ENCODE measurements at regions not wholly inside any gene's neighbourhood (a gene's known extent, or its start where the extent isn't known, plus 50 kb on each side); places are given as distances from the start of the nearest gene placed in this dataset.

DNA sequence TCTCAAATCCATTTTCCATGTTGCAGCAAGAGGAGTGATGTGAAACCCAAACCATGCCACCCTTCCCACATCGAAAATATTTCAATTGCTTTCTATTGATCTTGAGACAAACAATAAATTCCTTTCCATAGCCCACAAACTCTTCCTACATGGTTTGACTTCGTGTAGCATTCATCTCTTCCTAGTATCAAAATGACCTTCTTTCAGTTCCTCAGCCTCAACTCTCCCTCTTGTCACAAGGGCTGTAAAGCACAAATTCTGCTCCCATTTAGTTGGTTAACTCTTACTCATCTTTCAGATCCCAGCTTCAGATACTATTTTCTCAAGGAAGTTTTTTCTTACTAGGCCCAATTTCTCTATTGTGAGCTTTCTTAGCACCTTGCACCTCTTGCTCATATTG lies 99.0 kb downstream of the ZNF281 start:
- TF ChIP-seq, protein P1, sequence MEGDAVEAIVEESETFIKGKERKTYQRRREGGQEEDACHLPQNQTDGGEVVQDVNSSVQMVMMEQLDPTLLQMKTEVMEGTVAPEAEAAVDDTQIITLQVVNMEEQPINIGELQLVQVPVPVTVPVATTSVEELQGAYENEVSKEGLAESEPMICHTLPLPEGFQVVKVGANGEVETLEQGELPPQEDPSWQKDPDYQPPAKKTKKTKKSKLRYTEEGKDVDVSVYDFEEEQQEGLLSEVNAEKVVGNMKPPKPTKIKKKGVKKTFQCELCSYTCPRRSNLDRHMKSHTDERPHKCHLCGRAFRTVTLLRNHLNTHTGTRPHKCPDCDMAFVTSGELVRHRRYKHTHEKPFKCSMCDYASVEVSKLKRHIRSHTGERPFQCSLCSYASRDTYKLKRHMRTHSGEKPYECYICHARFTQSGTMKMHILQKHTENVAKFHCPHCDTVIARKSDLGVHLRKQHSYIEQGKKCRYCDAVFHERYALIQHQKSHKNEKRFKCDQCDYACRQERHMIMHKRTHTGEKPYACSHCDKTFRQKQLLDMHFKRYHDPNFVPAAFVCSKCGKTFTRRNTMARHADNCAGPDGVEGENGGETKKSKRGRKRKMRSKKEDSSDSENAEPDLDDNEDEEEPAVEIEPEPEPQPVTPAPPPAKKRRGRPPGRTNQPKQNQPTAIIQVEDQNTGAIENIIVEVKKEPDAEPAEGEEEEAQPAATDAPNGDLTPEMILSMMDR (IDR thresholded peaks at IDR 0.05; ENCODE audit: borderline replicate concordance, extremely low read depth, low read length, poor library complexity, severe bottlenecking) = no peak
- no peak for TF ChIP-seq EZH2 (IDR thresholded peaks at IDR 0.05; ENCODE audit: borderline replicate concordance, low read depth, low read length, severe bottlenecking)
